ENCODE measurements at regions not wholly inside any gene's neighbourhood (a gene's known extent, or its start where the extent isn't known, plus 50 kb on each side); places are given as distances from the start of the nearest gene placed in this dataset.

GRCh38 chrX:81857192-81857591 is 655.3 kb downstream of the SH3BGRL start:
- no peak for TF ChIP-seq CTCF (IDR thresholded peaks at IDR 0.05; ENCODE audit: low read depth, low read length)
- peaks cover 7% of the 10 kb centered on the region for H3K27me3 ChIP-seq (ENCODE audit: insufficient read depth, low read depth, severe bottlenecking)
- H3K27ac ChIP-seq, result no peak overlapping the region
- no peak for DNase-seq
- H3K36me3 ChIP-seq, result no peaks in the 10 kb centered on the region
- no peak overlapping the region for H3K4me3 ChIP-seq (ENCODE audit: low read depth, low read length)
- no peaks in the 10 kb centered on the region for H3K9me3 ChIP-seq (ENCODE audit: severe bottlenecking)

GRCh38 chrX:81866873-81867272 is 665.0 kb downstream of the SH3BGRL start:
- no peaks in the 10 kb centered on the region for H3K9me3 ChIP-seq (ENCODE audit: severe bottlenecking)
- DNase-seq, result no peak
- H3K4me3 ChIP-seq (ENCODE audit: low read depth, low read length), result no peak overlapping the region
- H3K27me3 ChIP-seq (ENCODE audit: insufficient read depth, low read depth, severe bottlenecking), result no peaks in the 10 kb centered on the region
- H3K27ac ChIP-seq, result no peak overlapping the region
- H3K36me3 ChIP-seq, result no peaks in the 10 kb centered on the region
- no peak for TF ChIP-seq CTCF (IDR thresholded peaks at IDR 0.05; ENCODE audit: low read depth, low read length)

GRCh38 chrX:81868979-81869378 is 667.1 kb downstream of the SH3BGRL start:
- Histone ChIP-seq H3K4me3 (ENCODE audit: low read depth, low read length) (no peak overlapping the region), H3K27me3 (ENCODE audit: insufficient read depth, low read depth, severe bottlenecking) (no peaks in the 10 kb centered on the region), H3K36me3 (no peaks in the 10 kb centered on the region), H3K9me3 (ENCODE audit: severe bottlenecking) (no peaks in the 10 kb centered on the region), H3K27ac (no peak overlapping the region)
- no peak for DNase-seq
- TF ChIP-seq CTCF (IDR thresholded peaks at IDR 0.05; ENCODE audit: low read depth, low read length), result no peak

GRCh38 chrX:81874807-81875206 is 672.9 kb downstream of the SH3BGRL start:
- Histone ChIP-seq H3K27ac (no peak overlapping the region), H3K27me3 (ENCODE audit: insufficient read depth, low read depth, severe bottlenecking) (peaks cover 19% of the 10 kb centered on the region), H3K4me3 (ENCODE audit: low read depth, low read length) (no peak overlapping the region), H3K9me3 (ENCODE audit: severe bottlenecking) (no peaks in the 10 kb centered on the region), H3K36me3 (no peaks in the 10 kb centered on the region)
- TF ChIP-seq CTCF (IDR thresholded peaks at IDR 0.05; ENCODE audit: low read depth, low read length), result no peak
- DNase-seq, result no peak

- TF ChIP-seq CTCF (IDR thresholded peaks at IDR 0.05; ENCODE audit: low read depth, low read length), result no peak
- no peak for DNase-seq
- no peak overlapping the region for H3K4me3 ChIP-seq (ENCODE audit: low read depth, low read length)
- no peaks in the 10 kb centered on the region for H3K9me3 ChIP-seq (ENCODE audit: severe bottlenecking)
- H3K36me3 ChIP-seq, result no peaks in the 10 kb centered on the region
- H3K27me3 ChIP-seq (ENCODE audit: insufficient read depth, low read depth, severe bottlenecking), result peaks cover 19% of the 10 kb centered on the region
- no peak overlapping the region for H3K27ac ChIP-seq
These were observed 673.9 kb downstream of the SH3BGRL start for GRCh38 chrX:81875800-81876199.

- H3K9me3 ChIP-seq (ENCODE audit: severe bottlenecking), result no peaks in the 10 kb centered on the region
- no peak for TF ChIP-seq CTCF (IDR thresholded peaks at IDR 0.05; ENCODE audit: low read depth, low read length)
- no peak overlapping the region for H3K4me3 ChIP-seq (ENCODE audit: low read depth, low read length)
- H3K27ac ChIP-seq, result no peak overlapping the region
- H3K36me3 ChIP-seq, result no peaks in the 10 kb centered on the region
- peaks cover 19% of the 10 kb centered on the region for H3K27me3 ChIP-seq (ENCODE audit: insufficient read depth, low read depth, severe bottlenecking)
- no peak for DNase-seq
These were observed 674.5 kb downstream of the SH3BGRL start for GRCh38 chrX:81876437-81876836.

All from WERI-Rb-1 (cell line).